ENCODE measurements at regions not wholly inside any gene's neighbourhood (a gene's known extent, or its start where the extent isn't known, plus 50 kb on each side); places are given as distances from the start of the nearest gene placed in this dataset.
"Not testable (repeated sequence)": the region's sequence is repeated elsewhere in the genome, so short reads cannot be mapped to it uniquely, and the experiment has no call there.

DNA sequence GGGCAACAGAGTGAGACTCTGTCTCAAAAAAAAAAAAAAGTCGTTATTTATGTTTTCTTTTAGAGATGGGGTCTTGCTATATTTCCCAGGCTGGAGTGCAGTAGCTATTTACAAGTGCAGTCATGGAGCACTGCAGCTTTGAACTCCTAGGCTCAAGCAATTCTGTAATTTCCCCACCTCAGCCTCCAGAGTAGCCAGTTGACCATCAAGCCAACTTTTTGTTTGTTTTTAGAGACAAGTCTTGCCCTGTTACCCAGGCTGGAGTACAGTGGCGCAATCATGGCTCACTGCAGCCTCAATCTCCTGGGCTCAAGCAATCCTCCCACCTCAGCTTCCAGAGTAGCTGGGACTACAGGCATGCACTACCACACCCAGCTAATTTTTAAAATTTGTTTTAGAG lies 78.7 kb upstream of the PAX2 start:
- TF ChIP-seq, protein P1, sequence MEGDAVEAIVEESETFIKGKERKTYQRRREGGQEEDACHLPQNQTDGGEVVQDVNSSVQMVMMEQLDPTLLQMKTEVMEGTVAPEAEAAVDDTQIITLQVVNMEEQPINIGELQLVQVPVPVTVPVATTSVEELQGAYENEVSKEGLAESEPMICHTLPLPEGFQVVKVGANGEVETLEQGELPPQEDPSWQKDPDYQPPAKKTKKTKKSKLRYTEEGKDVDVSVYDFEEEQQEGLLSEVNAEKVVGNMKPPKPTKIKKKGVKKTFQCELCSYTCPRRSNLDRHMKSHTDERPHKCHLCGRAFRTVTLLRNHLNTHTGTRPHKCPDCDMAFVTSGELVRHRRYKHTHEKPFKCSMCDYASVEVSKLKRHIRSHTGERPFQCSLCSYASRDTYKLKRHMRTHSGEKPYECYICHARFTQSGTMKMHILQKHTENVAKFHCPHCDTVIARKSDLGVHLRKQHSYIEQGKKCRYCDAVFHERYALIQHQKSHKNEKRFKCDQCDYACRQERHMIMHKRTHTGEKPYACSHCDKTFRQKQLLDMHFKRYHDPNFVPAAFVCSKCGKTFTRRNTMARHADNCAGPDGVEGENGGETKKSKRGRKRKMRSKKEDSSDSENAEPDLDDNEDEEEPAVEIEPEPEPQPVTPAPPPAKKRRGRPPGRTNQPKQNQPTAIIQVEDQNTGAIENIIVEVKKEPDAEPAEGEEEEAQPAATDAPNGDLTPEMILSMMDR (IDR thresholded peaks at IDR 0.05): not testable (repeated sequence)
- not testable (repeated sequence) for TF ChIP-seq POLR2A, POLR2AphosphoS5 (IDR thresholded peaks at IDR 0.05)
